GM21423 (cell line): ENCODE measurements at regions not wholly inside any gene's neighbourhood (a gene's known extent, or its start where the extent isn't known, plus 50 kb on each side); places are given as distances from the start of the nearest gene placed in this dataset.
"Not testable (repeated sequence)": the region's sequence is repeated elsewhere in the genome, so short reads cannot be mapped to it uniquely, and the experiment has no call there.

Experiments
- ATAC-seq: cut with Tn5 transposase; IDR thresholded peaks from one replicate; pipeline ENCODE4 v1.9.1; 2021; ENCODE audit warnings: mild to moderate bottlenecking, moderate library complexity; ENCODE audit not compliant: unreplicated experiment

GRCh38 chr10:38356527-38356926, 262.4 kb downstream of the ZNF37A start:
- peak; percentile 37 for ATAC-seq

- ATAC-seq, result not testable (repeated sequence)
These were observed 268.4 kb downstream of the ZNF37A start for GRCh38 chr10:38362514-38362913.

GRCh38 chr10:38364073-38364472, 269.9 kb downstream of the ZNF37A start:
- ATAC-seq, result not testable (repeated sequence)

- not testable (repeated sequence) for ATAC-seq
These were observed 271.8 kb downstream of the ZNF37A start for GRCh38 chr10:38365917-38366316.

- ATAC-seq, result not testable (repeated sequence)
These were observed 289.7 kb downstream of the ZNF37A start for GRCh38 chr10:38383800-38384199.

- not testable (repeated sequence) for ATAC-seq
These were observed 292.7 kb downstream of the ZNF37A start for GRCh38 chr10:38386869-38387268.

GRCh38 chr10:38390725-38391124, 296.6 kb downstream of the ZNF37A start:
- not testable (repeated sequence) for ATAC-seq

GRCh38 chr10:38395465-38395864, 301.3 kb downstream of the ZNF37A start:
- ATAC-seq, result not testable (repeated sequence)

- not testable (repeated sequence) for ATAC-seq
These were observed 302.2 kb downstream of the ZNF37A start for GRCh38 chr10:38396178-38396954.

- ATAC-seq, result not testable (repeated sequence)
These were observed 307.4 kb downstream of the ZNF37A start for GRCh38 chr10:38401565-38401964.

GRCh38 chr10:38402442-38403346, 308.6 kb downstream of the ZNF37A start:
- peak; percentile 99 for ATAC-seq

- ATAC-seq, result not testable (repeated sequence)
These were observed 309.4 kb downstream of the ZNF37A start for GRCh38 chr10:38403347-38404117.

GRCh38 chr10:38423634-38424033, 329.5 kb downstream of the ZNF37A start:
- not testable (repeated sequence) for ATAC-seq

- not testable (repeated sequence) for ATAC-seq
These were observed 336.1 kb downstream of the ZNF37A start for GRCh38 chr10:38430242-38430641.

- ATAC-seq, result not testable (repeated sequence)
These were observed 343.2 kb downstream of the ZNF37A start for GRCh38 chr10:38437359-38437758.

- ATAC-seq, result not testable (repeated sequence)
These were observed 354.6 kb downstream of the ZNF37A start for GRCh38 chr10:38448614-38449355.

GRCh38 chr10:38449618-38450017, 355.5 kb downstream of the ZNF37A start:
- ATAC-seq, result not testable (repeated sequence)

- ATAC-seq, result not testable (repeated sequence)
These were observed 356.4 kb downstream of the ZNF37A start for GRCh38 chr10:38450372-38451057.

GRCh38 chr10:38451306-38451967, 357.3 kb downstream of the ZNF37A start:
- ATAC-seq, result not testable (repeated sequence)
